Keratinocyte (primary cell): ENCODE measurements at regions not wholly inside any gene's neighbourhood (a gene's known extent, or its start where the extent isn't known, plus 50 kb on each side); places are given as distances from the start of the nearest gene placed in this dataset.

ENCODE experiments used
- DNase-seq: peaks from one replicate; pipeline ENCODE4 v3.0.0-alpha.2; 2011; ENCODE audit warnings: low read depth, missing footprints, low spot score
- FAIRE-seq: peaks from 2 replicates; lab custom pipeline; 2011; peaks lifted over from hg19 to GRCh38; lab: Jason Lieb, UNC
- H2AFZ ChIP-seq: 2 replicates; pipeline ENCODE4 v1.6.0; 2012; ENCODE audit warnings: low read length, control low read depth, inconsistent platforms; ENCODE audit not compliant: control insufficient read depth
- H3K27ac ChIP-seq: 2 replicates; pipeline ENCODE4 v1.5.1; 2011; ENCODE audit warnings: low read length; ENCODE audit not compliant: control insufficient read depth, insufficient read depth
- H3K27me3 ChIP-seq: 3 replicates; pipeline ENCODE4 v1.6.0; 2011; ENCODE audit warnings: low read length; ENCODE audit not compliant: control insufficient read depth, insufficient read depth; ENCODE audit errors: extremely low read depth
- H3K36me3 ChIP-seq, 2 experiments: 2 replicates in 1 of 2; 3 replicates in 1 of 2; pipeline ENCODE4 v1.5.1; 2011; ENCODE audit warnings: low read length in 2 of 2, mild to moderate bottlenecking in 1 of 2; ENCODE audit not compliant: control insufficient read depth in 2 of 2, insufficient read depth in 2 of 2; ENCODE audit errors: extremely low read depth in 1 of 2
- H3K4me1 ChIP-seq: 3 replicates; pipeline ENCODE4 v1.5.1; 2011; ENCODE audit warnings: low read length; ENCODE audit not compliant: control insufficient read depth, insufficient read depth; ENCODE audit errors: extremely low read depth
- H3K4me2 ChIP-seq: 3 replicates; pipeline ENCODE4 v1.6.0; 2011; ENCODE audit warnings: low read depth, low read length; ENCODE audit not compliant: control insufficient read depth, insufficient read depth; ENCODE audit errors: extremely low read depth
- H3K4me3 ChIP-seq, 3 experiments: fragments of 200-600 bp in 1 of 3; sonication (generic) in 1 of 3; 2 replicates in 2 of 3; 3 replicates in 1 of 3; pipeline ENCODE4 v1.5.1; 2011 to 2016; ENCODE audit warnings: low read length in 3 of 3, mild to moderate bottlenecking in 3 of 3, control low read depth in 2 of 3, inconsistent platforms in 1 of 3, low read depth in 1 of 3, mixed read lengths in 1 of 3, mixed run types in 1 of 3, moderate library complexity in 1 of 3; ENCODE audit not compliant: control insufficient read depth in 2 of 3, insufficient read depth in 2 of 3; ENCODE audit errors: extremely low read depth in 1 of 3
- H3K79me2 ChIP-seq: 2 replicates; pipeline ENCODE4 v1.6.0; 2012; ENCODE audit warnings: low read length; ENCODE audit not compliant: control insufficient read depth, insufficient read depth
- H3K9ac ChIP-seq: 3 replicates; pipeline ENCODE4 v1.6.0; 2011; ENCODE audit warnings: low read length; ENCODE audit not compliant: control insufficient read depth, insufficient read depth; ENCODE audit errors: extremely low read depth
- H3K9me1 ChIP-seq: 3 replicates; pipeline ENCODE4 v1.6.0; 2011; ENCODE audit warnings: low read length; ENCODE audit not compliant: control insufficient read depth, insufficient read depth; ENCODE audit errors: extremely low read depth
- H3K9me3 ChIP-seq: 2 replicates; pipeline ENCODE4 v1.5.1; 2012; ENCODE audit warnings: low read depth, low read length; ENCODE audit not compliant: control insufficient read depth
- H4K20me1 ChIP-seq: 3 replicates; pipeline ENCODE4 v1.6.0; 2011; ENCODE audit warnings: low read length; ENCODE audit not compliant: control insufficient read depth, insufficient read depth; ENCODE audit errors: extremely low read depth
- CTCF ChIP-seq, 3 experiments: IDR thresholded peaks in 1 of 3; conservative IDR thresholded peaks in 1 of 3; optimal IDR thresholded peaks in 1 of 3; 2 replicates in 2 of 3; 3 replicates in 1 of 3; pipeline versions ENCODE3 to v1.5.1; 2011; ENCODE audit warnings: low read length in 3 of 3, mild to moderate bottlenecking in 3 of 3, moderate library complexity in 2 of 3, control low read depth in 1 of 3, inconsistent platforms in 1 of 3; ENCODE audit not compliant: insufficient read depth in 2 of 3; ENCODE audit errors: extremely low read depth in 1 of 3
- EZH2 ChIP-seq: IDR thresholded peaks from one replicate; pipeline ENCODE4 v1.6.1; 2012; ENCODE audit warnings: inconsistent platforms, mild to moderate bottlenecking, low read length, moderate library complexity
- dilution Hi-C: fragments of 300-500 bp; cut with MboI; formaldehyde crosslinking; loops from one replicate; pipeline ENCODE4 v1.7.0; 2020; ENCODE audit warnings: low sequenced_read_pairs; ENCODE audit not compliant: extremely low pct_ligation_motif_present

GRCh38 chr7:124645704-124646103, 119.9 kb downstream of the GPR37 start:
- H3K4me1 ChIP-seq, result no peaks in the 10 kb centered on the region
- dilution Hi-C loops, result no loop called here
- H4K20me1 ChIP-seq, result no peaks in the 10 kb centered on the region
- H3K9ac ChIP-seq, result no peak overlapping the region
- DNase-seq, result no peak
- no peaks in the 10 kb centered on the region for H3K9me1 ChIP-seq
- H3K36me3 ChIP-seq, result no peaks in the 10 kb centered on the region
- no peaks in the 10 kb centered on the region for H3K9me3 ChIP-seq
- no peak overlapping the region for H3K4me2 ChIP-seq
- H3K27ac ChIP-seq, result no peak overlapping the region
- no peak for FAIRE-seq
- H2AFZ ChIP-seq, result no peak overlapping the region
- H3K27me3 ChIP-seq, result peaks cover 2% of the 10 kb centered on the region
- TF ChIP-seq CTCF (optimal IDR thresholded peaks at IDR 0.05 in 1 of 3, IDR thresholded peaks at IDR 0.05 in 1 of 3, conservative IDR thresholded peaks at IDR 0.05 in 1 of 3; ENCODE audit: extremely low read depth in 1 of 3, insufficient read depth in 2 of 3, low read length in 3 of 3) (no peak), EZH2 (no peak)
- no peaks in the 10 kb centered on the region for H3K79me2 ChIP-seq
- no peak overlapping the region for H3K4me3 ChIP-seq

DNA sequence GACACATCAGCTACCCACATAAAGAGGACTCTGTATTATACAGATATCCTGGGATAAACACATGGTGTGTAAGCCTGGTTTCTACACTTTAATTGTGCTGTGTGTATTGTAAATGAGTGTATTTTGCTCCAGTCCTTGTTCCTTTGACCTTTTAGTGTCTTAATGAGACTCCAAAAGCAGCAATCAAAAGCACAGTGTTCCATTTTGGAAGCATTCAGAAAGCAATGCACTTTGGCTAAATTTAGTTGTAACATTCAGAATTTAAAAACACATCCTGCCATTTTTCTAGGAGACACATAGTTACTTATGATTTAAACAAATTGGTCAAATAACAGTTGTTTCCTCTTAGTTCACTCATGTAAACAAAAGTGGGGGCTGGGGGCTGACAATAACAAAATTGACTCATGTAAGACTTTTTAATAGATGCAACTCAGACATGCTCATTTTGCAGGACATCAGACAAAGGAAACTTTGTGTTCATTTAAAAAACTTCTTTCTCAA, 122.2 kb downstream of the GPR37 start:
- Histone ChIP-seq H4K20me1 (no peaks in the 10 kb centered on the region), H3K9me3 (no peaks in the 10 kb centered on the region), H2AFZ (no peak overlapping the region), H3K4me3 (no peak overlapping the region), H3K4me1 (no peaks in the 10 kb centered on the region), H3K79me2 (no peaks in the 10 kb centered on the region), H3K9ac (no peak overlapping the region), H3K36me3 (no peaks in the 10 kb centered on the region), H3K9me1 (no peaks in the 10 kb centered on the region), H3K27me3 (peaks cover 2% of the 10 kb centered on the region), H3K4me2 (no peak overlapping the region), H3K27ac (no peak overlapping the region)
- dilution Hi-C loops, result no loop called here
- no peak for TF ChIP-seq EZH2
- no peak for TF ChIP-seq CTCF (optimal IDR thresholded peaks at IDR 0.05 in 1 of 3, IDR thresholded peaks at IDR 0.05 in 1 of 3, conservative IDR thresholded peaks at IDR 0.05 in 1 of 3; ENCODE audit: extremely low read depth in 1 of 3, insufficient read depth in 2 of 3, low read length in 3 of 3)
- FAIRE-seq (no peak), DNase-seq (no peak)
